Epithelial cell of proximal tubule (primary cell): ENCODE measurements at regions not wholly inside any gene's neighbourhood (a gene's known extent, or its start where the extent isn't known, plus 50 kb on each side); places are given as distances from the start of the nearest gene placed in this dataset.

Experiments used
- DNase-seq: peaks from one replicate; pipeline ENCODE4 v3.0.0-alpha.2; 2011; ENCODE audit warnings: low read depth
- H3K4me3 ChIP-seq: 2 replicates; pipeline ENCODE4 v1.5.1; 2011; ENCODE audit warnings: low read depth, mild to moderate bottlenecking, low read length
- TF ChIP-seq, protein P1 (sequence below): conservative IDR thresholded peaks from 2 replicates; pipeline ENCODE4 v1.5.1; 2012; ENCODE audit warnings: low read depth, mild to moderate bottlenecking, low read length

DNA sequence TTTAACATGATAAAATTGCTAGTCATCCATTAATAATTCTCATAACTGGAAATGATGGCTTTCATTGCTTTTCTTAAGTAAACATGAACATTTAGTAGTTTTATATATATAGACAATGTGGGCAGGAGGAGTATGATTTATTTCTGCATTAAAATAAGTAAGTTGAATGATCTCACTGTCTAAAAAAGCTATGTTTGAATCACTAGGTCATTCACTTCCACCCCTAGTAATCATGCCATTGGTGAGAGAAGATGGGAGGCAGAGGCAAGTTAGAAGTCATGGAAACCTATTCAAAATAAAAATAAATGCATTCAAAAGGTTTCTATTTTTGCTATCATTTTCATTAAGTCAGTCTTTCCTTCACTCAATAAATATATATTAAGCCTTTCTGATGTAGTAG lies 226.4 kb downstream of the DUSP10 start:
- TF ChIP-seq, protein P1, sequence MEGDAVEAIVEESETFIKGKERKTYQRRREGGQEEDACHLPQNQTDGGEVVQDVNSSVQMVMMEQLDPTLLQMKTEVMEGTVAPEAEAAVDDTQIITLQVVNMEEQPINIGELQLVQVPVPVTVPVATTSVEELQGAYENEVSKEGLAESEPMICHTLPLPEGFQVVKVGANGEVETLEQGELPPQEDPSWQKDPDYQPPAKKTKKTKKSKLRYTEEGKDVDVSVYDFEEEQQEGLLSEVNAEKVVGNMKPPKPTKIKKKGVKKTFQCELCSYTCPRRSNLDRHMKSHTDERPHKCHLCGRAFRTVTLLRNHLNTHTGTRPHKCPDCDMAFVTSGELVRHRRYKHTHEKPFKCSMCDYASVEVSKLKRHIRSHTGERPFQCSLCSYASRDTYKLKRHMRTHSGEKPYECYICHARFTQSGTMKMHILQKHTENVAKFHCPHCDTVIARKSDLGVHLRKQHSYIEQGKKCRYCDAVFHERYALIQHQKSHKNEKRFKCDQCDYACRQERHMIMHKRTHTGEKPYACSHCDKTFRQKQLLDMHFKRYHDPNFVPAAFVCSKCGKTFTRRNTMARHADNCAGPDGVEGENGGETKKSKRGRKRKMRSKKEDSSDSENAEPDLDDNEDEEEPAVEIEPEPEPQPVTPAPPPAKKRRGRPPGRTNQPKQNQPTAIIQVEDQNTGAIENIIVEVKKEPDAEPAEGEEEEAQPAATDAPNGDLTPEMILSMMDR: no peak
- H3K4me3 ChIP-seq: no peak overlapping the region
- no peak for DNase-seq

DNA sequence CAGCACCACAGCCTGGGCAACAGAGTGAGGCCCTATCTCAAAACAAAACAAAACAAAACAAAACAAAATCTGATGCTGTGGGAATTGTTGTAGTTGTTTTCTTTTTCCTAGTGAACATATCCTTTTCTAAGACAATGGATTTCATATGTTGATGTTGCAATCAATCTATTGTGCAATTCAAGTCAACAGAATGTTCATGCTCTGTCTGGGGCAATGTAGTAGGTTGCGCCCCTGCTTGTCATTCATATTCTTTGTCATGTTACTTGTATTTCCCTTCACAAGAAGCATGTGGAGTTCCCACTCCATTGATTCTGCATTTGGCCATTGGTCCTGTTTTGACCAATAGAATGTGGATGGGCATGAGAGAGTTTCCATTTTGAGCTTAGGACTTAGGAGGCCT lies 223.9 kb downstream of the DUSP10 start:
- TF ChIP-seq, protein P1: no peak
- DNase-seq: peak; percentile 20
- H3K4me3 ChIP-seq: no peak overlapping the region

DNA sequence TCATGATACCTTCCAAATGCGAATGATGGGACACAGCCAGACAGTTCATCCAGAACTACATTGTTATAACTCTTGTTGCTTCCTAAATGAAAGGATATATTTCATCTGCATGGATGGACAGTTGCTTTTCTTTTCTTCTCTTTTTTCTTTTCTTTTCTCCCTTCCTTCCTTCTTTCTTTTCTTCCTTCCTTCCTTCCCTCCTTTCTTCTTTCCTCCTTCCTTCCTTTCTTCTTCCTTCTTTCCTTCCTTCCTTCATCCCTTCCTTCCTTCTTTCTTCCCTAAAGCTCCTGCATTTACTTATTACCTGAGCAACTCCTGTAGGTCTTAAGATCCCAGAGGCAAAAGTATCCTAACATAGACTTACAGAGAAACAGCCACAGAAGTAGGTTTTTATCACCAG lies 221.6 kb downstream of the DUSP10 start:
- TF ChIP-seq, protein P1: no peak
- DNase-seq: no peak
- H3K4me3 ChIP-seq: no peak overlapping the region

DNA sequence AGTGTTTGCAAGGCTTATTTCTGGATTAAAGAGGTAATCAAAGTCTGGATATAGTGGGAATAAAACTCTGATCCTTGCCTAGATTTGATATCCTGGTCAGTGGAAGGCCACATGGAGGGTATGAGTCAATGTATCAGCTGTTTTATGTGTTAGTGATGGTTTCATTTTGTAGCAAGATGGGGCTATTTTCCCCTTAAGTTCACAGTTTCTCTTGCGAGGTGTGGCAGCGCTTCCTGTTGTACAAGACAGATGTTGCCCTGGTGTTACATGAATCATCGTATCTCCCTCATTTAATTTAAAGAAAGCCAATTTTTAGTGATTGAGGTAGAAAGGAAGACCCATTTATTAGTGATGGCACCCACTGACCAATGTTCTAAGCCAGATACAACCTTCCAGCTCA lies 220.2 kb downstream of the DUSP10 start:
- DNase-seq: no peak
- no peak overlapping the region for H3K4me3 ChIP-seq
- TF ChIP-seq, protein P1: no peak

DNA sequence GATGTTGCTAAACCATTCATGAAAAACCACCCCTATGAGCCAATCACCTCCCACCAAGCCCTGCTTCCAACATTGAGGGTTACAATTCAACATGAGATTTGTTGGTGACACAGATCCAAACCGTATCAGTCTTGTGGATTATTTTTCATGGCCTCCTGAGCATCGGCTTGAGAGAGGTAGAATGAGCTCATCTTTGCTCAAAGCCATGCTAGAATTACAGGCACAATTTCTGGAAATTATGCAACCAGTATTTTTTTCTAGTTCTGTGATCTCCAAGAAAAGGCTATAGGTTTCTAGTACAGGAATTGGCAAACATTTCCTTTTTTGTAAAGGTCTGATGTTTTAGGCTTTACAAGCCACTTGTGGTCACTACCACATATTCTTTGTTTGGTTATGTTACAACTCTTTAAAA lies 219.4 kb downstream of the DUSP10 start:
- TF ChIP-seq, protein P1: no peak
- no peak for DNase-seq
- H3K4me3 ChIP-seq: no peak overlapping the region

DNA sequence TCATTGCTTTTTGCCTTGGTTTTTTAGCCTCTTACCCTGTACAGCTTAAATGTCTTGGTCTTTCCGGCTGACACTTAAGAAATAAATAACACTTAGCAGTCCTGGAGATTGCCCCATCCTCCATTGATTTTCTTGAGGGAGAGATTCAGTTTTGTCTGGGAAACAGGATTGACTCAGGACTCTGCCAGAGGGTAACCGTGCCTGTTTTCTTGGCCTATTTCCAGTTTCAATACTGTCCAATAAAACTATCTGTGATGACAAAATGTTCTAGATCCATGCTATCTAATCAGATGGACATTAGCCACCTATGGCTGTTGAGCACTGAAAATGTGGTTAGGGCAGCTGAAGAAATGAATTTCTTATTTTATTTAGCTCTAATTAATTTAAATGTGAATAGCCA lies 216.1 kb downstream of the DUSP10 start:
- TF ChIP-seq, protein P1: no peak
- DNase-seq: no peak
- H3K4me3 ChIP-seq: no peak overlapping the region

DNA sequence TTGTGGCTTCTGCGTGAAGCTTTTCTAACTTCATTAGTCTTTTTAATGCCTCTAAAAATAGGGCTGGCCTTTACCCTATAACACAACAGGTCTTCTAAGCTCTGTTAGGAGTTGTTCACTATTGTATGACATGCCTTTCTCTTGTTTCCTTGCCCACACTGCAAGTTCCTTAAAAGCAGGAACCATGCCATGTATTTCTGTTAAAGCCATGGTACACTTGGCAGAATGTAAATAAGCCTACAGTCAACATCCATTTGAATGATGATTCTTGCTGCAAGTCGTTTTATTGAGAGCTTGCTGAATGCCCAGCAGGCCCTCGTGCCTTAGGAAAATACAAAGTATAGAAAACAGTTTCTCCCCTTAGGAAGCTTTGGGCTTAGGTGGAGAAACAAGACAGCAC lies 214.6 kb downstream of the DUSP10 start:
- DNase-seq: no peak
- TF ChIP-seq, protein P1: no peak
- no peak overlapping the region for H3K4me3 ChIP-seq
